ENCODE measurements at regions not wholly inside any gene's neighbourhood (a gene's known extent, or its start where the extent isn't known, plus 50 kb on each side); places are given as distances from the start of the nearest gene placed in this dataset.

DNA sequence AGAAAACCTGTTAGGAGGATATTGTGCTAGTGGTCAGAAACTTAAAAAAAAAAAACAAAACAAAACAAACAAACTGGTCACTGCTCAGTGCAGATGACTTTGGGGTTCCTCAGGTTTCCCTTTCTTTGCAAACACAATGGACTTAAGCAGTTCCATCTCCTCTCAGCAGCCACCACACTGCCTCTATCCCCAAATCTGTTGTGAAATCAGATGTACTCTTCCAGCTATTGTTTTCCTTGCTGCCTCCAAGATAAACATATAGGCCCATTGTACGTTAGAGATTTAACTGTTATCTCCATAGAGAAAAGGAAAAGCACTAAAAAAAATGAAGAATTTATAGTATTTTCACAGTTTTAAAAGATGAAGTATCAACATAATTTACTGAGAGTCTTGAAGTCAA is 147.1 kb downstream of the MPP7 start:
- Histone ChIP-seq H3K4me1 (ENCODE audit: control insufficient read depth, insufficient read depth, low read length) (no peaks in the 10 kb centered on the region), H3K4me3 (ENCODE audit: low read length) (no peak overlapping the region), H3K9me3 (ENCODE audit: control insufficient read depth, insufficient read depth, low read length) (no peaks in the 10 kb centered on the region), H3K27me3 (ENCODE audit: control insufficient read depth, insufficient read depth, low read length) (no peaks in the 10 kb centered on the region), H3K27ac (ENCODE audit: low read length) (no peak overlapping the region), H3K36me3 (ENCODE audit: control insufficient read depth, insufficient read depth, low read length) (no peaks in the 10 kb centered on the region)
- TF ChIP-seq, protein P1, sequence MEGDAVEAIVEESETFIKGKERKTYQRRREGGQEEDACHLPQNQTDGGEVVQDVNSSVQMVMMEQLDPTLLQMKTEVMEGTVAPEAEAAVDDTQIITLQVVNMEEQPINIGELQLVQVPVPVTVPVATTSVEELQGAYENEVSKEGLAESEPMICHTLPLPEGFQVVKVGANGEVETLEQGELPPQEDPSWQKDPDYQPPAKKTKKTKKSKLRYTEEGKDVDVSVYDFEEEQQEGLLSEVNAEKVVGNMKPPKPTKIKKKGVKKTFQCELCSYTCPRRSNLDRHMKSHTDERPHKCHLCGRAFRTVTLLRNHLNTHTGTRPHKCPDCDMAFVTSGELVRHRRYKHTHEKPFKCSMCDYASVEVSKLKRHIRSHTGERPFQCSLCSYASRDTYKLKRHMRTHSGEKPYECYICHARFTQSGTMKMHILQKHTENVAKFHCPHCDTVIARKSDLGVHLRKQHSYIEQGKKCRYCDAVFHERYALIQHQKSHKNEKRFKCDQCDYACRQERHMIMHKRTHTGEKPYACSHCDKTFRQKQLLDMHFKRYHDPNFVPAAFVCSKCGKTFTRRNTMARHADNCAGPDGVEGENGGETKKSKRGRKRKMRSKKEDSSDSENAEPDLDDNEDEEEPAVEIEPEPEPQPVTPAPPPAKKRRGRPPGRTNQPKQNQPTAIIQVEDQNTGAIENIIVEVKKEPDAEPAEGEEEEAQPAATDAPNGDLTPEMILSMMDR (IDR thresholded peaks at IDR 0.05): no peak
- H3K36me3 Mint-ChIP-seq: no peaks in the 10 kb centered on the region
- peaks cover 5 to 10% of the 10 kb centered on the region in 2 donors for H3K4me1 Mint-ChIP-seq
- no peak overlapping the region for H3K27ac Mint-ChIP-seq
- no peak for ATAC-seq
- no peaks in the 10 kb centered on the region for H3K9me3 Mint-ChIP-seq
- H3K4me3 Mint-ChIP-seq: no peak overlapping the region
- WGBS (ENCODE audit: insufficient coverage): no CpG with 5 or more reads among the region's 1 CpG
- no peak for DNase-seq
- H3K27me3 Mint-ChIP-seq (ENCODE audit: low read depth in 2 of 2): no peaks in the 10 kb centered on the region
- intact Hi-C loops (cut with micrococcal nuclease): no loop called here

DNA sequence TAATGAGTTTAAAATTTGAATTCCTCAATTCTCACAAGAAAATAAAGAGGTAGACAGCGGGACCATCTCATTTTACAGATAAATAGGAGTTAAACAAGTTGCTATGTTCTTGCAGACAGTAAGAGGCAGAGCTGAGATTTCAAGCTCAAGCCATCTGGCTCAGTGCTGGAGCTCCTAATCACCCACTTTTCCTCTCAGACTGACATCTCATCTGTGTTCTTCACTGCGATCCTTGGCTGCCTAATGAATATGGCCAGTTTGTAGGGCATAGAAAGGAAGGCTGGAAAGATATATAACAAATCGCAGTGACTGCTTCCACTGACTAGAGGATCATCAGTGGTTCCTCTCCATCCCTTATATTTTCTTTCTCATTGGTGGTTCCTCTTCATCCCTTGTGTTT is 151.2 kb downstream of the MPP7 start:
- H3K4me3 ChIP-seq (ENCODE audit: low read length): no peak overlapping the region
- H3K36me3 Mint-ChIP-seq: no peaks in the 10 kb centered on the region
- no peak overlapping the region for H3K27ac Mint-ChIP-seq
- H3K27me3 Mint-ChIP-seq (ENCODE audit: low read depth in 2 of 2): no peaks in the 10 kb centered on the region
- no peak for ATAC-seq
- TF ChIP-seq, protein P1 (IDR thresholded peaks at IDR 0.05): no peak
- H3K27ac ChIP-seq (ENCODE audit: low read length): no peak overlapping the region
- intact Hi-C loops (cut with micrococcal nuclease): no loop called here
- H3K27me3 ChIP-seq (ENCODE audit: control insufficient read depth, insufficient read depth, low read length): no peaks in the 10 kb centered on the region
- H3K9me3 ChIP-seq (ENCODE audit: control insufficient read depth, insufficient read depth, low read length): no peaks in the 10 kb centered on the region
- peaks cover 8% of the 10 kb centered on the region for H3K36me3 ChIP-seq (ENCODE audit: control insufficient read depth, insufficient read depth, low read length)
- DNase-seq: no peak
- 58% methylated on average over 1 of the region's 3 CpGs for WGBS (ENCODE audit: insufficient coverage)
- peaks cover 5% of the 10 kb centered on the region in 2 donors for H3K4me1 Mint-ChIP-seq
- H3K9me3 Mint-ChIP-seq: no peaks in the 10 kb centered on the region
- no peak overlapping the region for H3K4me3 Mint-ChIP-seq
- H3K4me1 ChIP-seq (ENCODE audit: control insufficient read depth, insufficient read depth, low read length): no peaks in the 10 kb centered on the region

DNA sequence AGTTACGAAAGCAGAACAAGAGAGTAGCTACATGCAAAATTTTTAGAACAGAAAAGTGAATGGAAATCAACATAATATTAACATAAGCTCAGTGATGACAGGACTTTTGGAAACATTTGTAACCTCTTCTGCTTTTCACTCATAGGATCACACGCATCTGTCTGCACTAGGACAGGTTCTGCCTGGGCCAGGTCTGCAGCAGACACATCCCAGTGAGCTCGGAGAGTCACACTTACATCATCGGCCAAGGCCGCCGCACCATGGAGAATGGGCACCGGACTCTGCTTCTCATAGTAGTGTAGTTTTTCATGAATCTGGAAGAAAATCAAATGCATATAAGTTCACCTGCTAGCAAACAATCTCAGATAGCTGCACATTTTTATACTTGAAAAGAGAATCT is 150.9 kb upstream of the ODAD2 start:
- no peaks in the 10 kb centered on the region for H3K9me3 Mint-ChIP-seq
- Histone ChIP-seq H3K27ac (ENCODE audit: low read length) (no peak overlapping the region), H3K9me3 (ENCODE audit: control insufficient read depth, insufficient read depth, low read length) (no peaks in the 10 kb centered on the region), H3K4me1 (ENCODE audit: control insufficient read depth, insufficient read depth, low read length) (no peaks in the 10 kb centered on the region), H3K27me3 (ENCODE audit: control insufficient read depth, insufficient read depth, low read length) (no peaks in the 10 kb centered on the region), H3K4me3 (ENCODE audit: low read length) (no peak overlapping the region), H3K36me3 (ENCODE audit: control insufficient read depth, insufficient read depth, low read length) (peaks cover 8% of the 10 kb centered on the region)
- peaks cover 5% of the 10 kb centered on the region in 2 donors for H3K4me1 Mint-ChIP-seq
- no peak overlapping the region for H3K27ac Mint-ChIP-seq
- ATAC-seq: no peak
- TF ChIP-seq, protein P1 (IDR thresholded peaks at IDR 0.05): no peak
- WGBS (ENCODE audit: insufficient coverage): 100% methylated on average over 7 of the region's 7 CpGs
- no peak for DNase-seq
- H3K4me3 Mint-ChIP-seq: no peak overlapping the region
- H3K36me3 Mint-ChIP-seq: no peaks in the 10 kb centered on the region
- intact Hi-C loops (cut with micrococcal nuclease): no loop called here
- no peaks in the 10 kb centered on the region for H3K27me3 Mint-ChIP-seq (ENCODE audit: low read depth in 2 of 2)

DNA sequence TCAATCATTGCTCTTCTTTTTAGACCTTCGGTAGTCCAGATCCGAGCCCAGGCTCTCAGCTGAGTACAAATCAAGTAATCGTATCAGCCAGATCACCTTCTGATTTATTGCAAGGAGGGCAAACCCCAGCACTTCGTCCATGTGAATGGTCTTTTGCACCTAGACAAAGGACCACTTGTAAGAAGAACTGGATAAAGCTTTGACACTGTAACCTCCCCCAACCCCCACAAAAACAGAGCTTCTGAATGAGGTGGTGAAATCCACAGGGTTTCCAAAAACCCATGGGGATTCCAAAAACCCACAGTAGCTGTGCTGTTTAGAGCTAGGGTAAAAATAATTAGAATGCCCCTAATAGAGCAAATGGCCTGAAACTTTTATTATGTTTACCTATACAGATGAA is 148.8 kb upstream of the ODAD2 start:
- no peak overlapping the region for H3K27ac ChIP-seq (ENCODE audit: low read length)
- no peak overlapping the region for H3K4me3 ChIP-seq (ENCODE audit: low read length)
- H3K9me3 ChIP-seq (ENCODE audit: control insufficient read depth, insufficient read depth, low read length): no peaks in the 10 kb centered on the region
- H3K9me3 Mint-ChIP-seq: no peaks in the 10 kb centered on the region
- peaks cover 0 to under 1% of the 10 kb centered on the region in 2 donors for H3K4me1 Mint-ChIP-seq
- no peak for ATAC-seq
- no peak overlapping the region for H3K27ac Mint-ChIP-seq
- no peaks in the 10 kb centered on the region for H3K36me3 Mint-ChIP-seq
- no peak overlapping the region for H3K4me3 Mint-ChIP-seq
- no peaks in the 10 kb centered on the region for H3K4me1 ChIP-seq (ENCODE audit: control insufficient read depth, insufficient read depth, low read length)
- H3K27me3 Mint-ChIP-seq (ENCODE audit: low read depth in 2 of 2): no peaks in the 10 kb centered on the region
- WGBS (ENCODE audit: insufficient coverage): 98% methylated on average over 4 of the region's 4 CpGs
- peaks cover 8% of the 10 kb centered on the region for H3K36me3 ChIP-seq (ENCODE audit: control insufficient read depth, insufficient read depth, low read length)
- no peaks in the 10 kb centered on the region for H3K27me3 ChIP-seq (ENCODE audit: control insufficient read depth, insufficient read depth, low read length)
- intact Hi-C loops (cut with micrococcal nuclease): no loop called here
- TF ChIP-seq, protein P1 (IDR thresholded peaks at IDR 0.05): no peak
- DNase-seq: no peak

Measured in natural killer cell (primary cell).